ENCODE measurements at regions not wholly inside any gene's neighbourhood (a gene's known extent, or its start where the extent isn't known, plus 50 kb on each side); places are given as distances from the start of the nearest gene placed in this dataset.

GRCh38 chr10:28942012-28942411 is 264.7 kb downstream of the BAMBI start:
- no peak for TF ChIP-seq POLR2A (IDR thresholded peaks at IDR 0.05)
- TF ChIP-seq CTCF (IDR thresholded peaks at IDR 0.05): no peak
- TF ChIP-seq EP300 (IDR thresholded peaks at IDR 0.05): no peak

All from tibial nerve (tissue), 4 donors.